Common myeloid progenitor, CD34-positive (primary cell): ENCODE measurements at regions not wholly inside any gene's neighbourhood (a gene's known extent, or its start where the extent isn't known, plus 50 kb on each side); places are given as distances from the start of the nearest gene placed in this dataset.

Experiments used
- CTCF ChIA-PET: fragments of 350-600 bp; sonication (Branson Sonifier 250); formaldehyde crosslinking; loops from one replicate; lab custom pipeline; 2021; ENCODE audit warnings: antibody characterized with exemption; lab: Charles Lee
- POLR2A ChIA-PET: fragments of 350-600 bp; sonication (Branson Sonifier 250); formaldehyde crosslinking; loops from one replicate; lab custom pipeline; 2021; ENCODE audit warnings: antibody characterized with exemption; lab: Charles Lee
- DNase-seq, 3 donors: peaks; one replicate each; pipeline versions ENCODE4 v3.0.0 to v3.0.0-alpha.2; 2013
- H3K27ac ChIP-seq, 2 experiments: 1 replicate in 1 of 2; 2 replicates in 1 of 2; pipeline ENCODE4 v1.7.0; 2013; ENCODE audit warnings: inconsistent platforms in 2 of 2, low read length in 2 of 2, mild to moderate bottlenecking in 2 of 2, low read depth in 1 of 2, moderate library complexity in 1 of 2; ENCODE audit not compliant: severe bottlenecking in 2 of 2, insufficient read depth in 1 of 2, poor library complexity in 1 of 2
- H3K27me3 ChIP-seq, 5 experiments: replicated peaks in 2 of 5; 1 replicate in 3 of 5; 2 replicates in 2 of 5; pipeline versions ENCODE4 v1.6.1 to v1.7.0; 2013; ENCODE audit warnings: low read length in 4 of 5, mild to moderate bottlenecking in 2 of 5, moderate library complexity in 2 of 5, inconsistent platforms in 1 of 5; ENCODE audit not compliant: insufficient read depth in 5 of 5, control insufficient read depth in 4 of 5
- H3K36me3 ChIP-seq, 4 experiments: 1 replicate in 2 of 4; 2 replicates in 2 of 4; pipeline versions ENCODE4 v1.6.1 to v1.7.0; 2013; ENCODE audit warnings: low read length in 3 of 4, control low read depth in 1 of 4, mild to moderate bottlenecking in 1 of 4; ENCODE audit not compliant: control insufficient read depth in 4 of 4, insufficient read depth in 4 of 4
- H3K4me1 ChIP-seq, 4 experiments: 1 replicate in 3 of 4; 2 replicates in 1 of 4; pipeline versions ENCODE4 v1.6.1 to v1.7.1; 2013; ENCODE audit warnings: low read length in 3 of 4, mild to moderate bottlenecking in 3 of 4, control low read depth in 1 of 4, inconsistent platforms in 1 of 4, moderate library complexity in 1 of 4; ENCODE audit not compliant: control insufficient read depth in 4 of 4, insufficient read depth in 4 of 4; ENCODE audit errors: control extremely low read depth in 1 of 4
- H3K4me3 ChIP-seq, 7 experiments: 1 replicate in 4 of 7; 2 replicates in 3 of 7; pipeline versions ENCODE4 v1.5.1 to v1.7.0; 2013; ENCODE audit warnings: mild to moderate bottlenecking in 7 of 7, low read length in 6 of 7, moderate library complexity in 6 of 7, inconsistent platforms in 2 of 7, low read depth in 2 of 7, control low read depth in 1 of 7; ENCODE audit not compliant: insufficient read depth in 4 of 7, control insufficient read depth in 1 of 7; ENCODE audit errors: extremely low read depth in 1 of 7
- H3K9me3 ChIP-seq, 5 experiments: 1 replicate in 4 of 5; 2 replicates in 1 of 5; pipeline versions ENCODE4 v1.6.1 to v1.7.1; 2013; ENCODE audit warnings: low read length in 4 of 5, mild to moderate bottlenecking in 2 of 5, inconsistent platforms in 1 of 5, low read depth in 1 of 5, moderate library complexity in 1 of 5; ENCODE audit not compliant: control insufficient read depth in 4 of 5, insufficient read depth in 2 of 5; ENCODE audit errors: control extremely low read depth in 1 of 5
- WGBS: methylation state at CpG from one replicate; pipeline ENCODE4 v1.1.5; 2013; ENCODE audit not compliant: insufficient coverage; 5-methylcytosine and 5-hydroxymethylcytosine counted together

GRCh38 chr7:36802459-36803135 is 78.3 kb upstream of the AOAH start:
- H3K4me3 ChIP-seq: no peak overlapping the region
- 83% methylated on average over 1 of the region's 1 CpG for WGBS
- DNase-seq: no peak
- ChIA-PET POLR2A (no interaction called here), CTCF (no interaction called here)
- no peak overlapping the region for H3K27ac ChIP-seq
- H3K4me1 ChIP-seq: peaks cover 0 to 3% (median 0%) of the 10 kb centered on the region in 4 experiments
- H3K9me3 ChIP-seq: peaks cover 0 to 2% (median 0%) of the 10 kb centered on the region in 5 experiments
- H3K36me3 ChIP-seq: no peaks in the 10 kb centered on the region
- H3K27me3 ChIP-seq: no peaks in the 10 kb centered on the region

- H3K27me3 ChIP-seq: no peaks in the 10 kb centered on the region
- no peak overlapping the region for H3K27ac ChIP-seq
- no peak overlapping the region for H3K4me3 ChIP-seq
- H3K9me3 ChIP-seq: no peaks in the 10 kb centered on the region
- DNase-seq: no peak
- CTCF ChIA-PET: no interaction called here
- H3K36me3 ChIP-seq: no peaks in the 10 kb centered on the region
- POLR2A ChIA-PET: no interaction called here
- 100% methylated on average over 3 of the region's 4 CpGs for WGBS
- H3K4me1 ChIP-seq: no peaks in the 10 kb centered on the region
Measured at GRCh38 chr7:36796850-36797536, 72.7 kb upstream of the AOAH start.

- H3K27me3 ChIP-seq: no peaks in the 10 kb centered on the region
- no peaks in the 10 kb centered on the region for H3K36me3 ChIP-seq
- no peak overlapping the region for H3K27ac ChIP-seq
- H3K4me1 ChIP-seq: no peaks in the 10 kb centered on the region
- no peak overlapping the region for H3K4me3 ChIP-seq
- CTCF ChIA-PET: interaction anchor here (0.8 to 1.4 kb wide), 3 partner anchors 114 to 305 kb away, joined by 3 to 4 read pairs (median 3); no protein-coding TSS in a partner anchor
- POLR2A ChIA-PET: no interaction called here
- no peak for DNase-seq
- no peaks in the 10 kb centered on the region for H3K9me3 ChIP-seq
- WGBS: 88% methylated on average over 1 of the region's 4 CpGs
Measured at GRCh38 chr7:36795451-36796021, 71.2 kb upstream of the AOAH start.

GRCh38 chr7:36794689-36795088 is 70.4 kb upstream of the AOAH start:
- 93% methylated on average over 3 of the region's 3 CpGs for WGBS
- DNase-seq: no peak
- Histone ChIP-seq H3K36me3 (no peaks in the 10 kb centered on the region), H3K4me1 (no peaks in the 10 kb centered on the region), H3K4me3 (no peak overlapping the region), H3K27me3 (no peaks in the 10 kb centered on the region), H3K9me3 (no peaks in the 10 kb centered on the region), H3K27ac (no peak overlapping the region)
- CTCF ChIA-PET: interaction anchor here (1.0 to 1.4 kb wide), 4 partner anchors 9 to 354 kb away, joined by 3 to 4 read pairs (median 3); no protein-coding TSS in a partner anchor
- POLR2A ChIA-PET: no interaction called here

- POLR2A ChIA-PET: no interaction called here
- no peaks in the 10 kb centered on the region for H3K27me3 ChIP-seq
- H3K4me3 ChIP-seq: no peak overlapping the region
- H3K36me3 ChIP-seq: no peaks in the 10 kb centered on the region
- H3K4me1 ChIP-seq: peaks cover 0 to 10% (median 4%) of the 10 kb centered on the region in 4 experiments
- DNase-seq: no peak
- CTCF ChIA-PET: interaction anchor here (1.1 kb wide), 1 partner anchor 110 kb away, joined by 3 read pairs; no protein-coding TSS in a partner anchor
- no peaks in the 10 kb centered on the region for H3K9me3 ChIP-seq
- no peak overlapping the region for H3K27ac ChIP-seq
- WGBS: 100% methylated on average over 2 of the region's 5 CpGs
Measured at GRCh38 chr7:36792421-36792820, 68.1 kb upstream of the AOAH start.

GRCh38 chr7:36790311-36790787 is 66.1 kb upstream of the AOAH start:
- ChIA-PET POLR2A (no interaction called here), CTCF (no interaction called here)
- WGBS: 95% methylated on average over 10 of the region's 10 CpGs

More at GRCh38 chr7:36790311-36790787, 66.1 kb upstream of the AOAH start:
- DNase-seq: no peak
- Histone ChIP-seq H3K27ac (no peak overlapping the region), H3K27me3 (no peaks in the 10 kb centered on the region), H3K36me3 (no peaks in the 10 kb centered on the region), H3K9me3 (no peaks in the 10 kb centered on the region), H3K4me1 (peaks cover 2 to 16% (median 11%) of the 10 kb centered on the region in 4 experiments), H3K4me3 (no peak overlapping the region)
